Nephron progenitor cell (in vitro differentiated cells): ENCODE measurements at regions not wholly inside any gene's neighbourhood (a gene's known extent, or its start where the extent isn't known, plus 50 kb on each side); places are given as distances from the start of the nearest gene placed in this dataset.

Experiments
- DNase-seq: peaks from one replicate; pipeline ENCODE4 v3.0.0; 2021
- H3K27ac Mint-ChIP-seq: 2 replicates; pipeline ENCODE4 v1.8.0; 2021; ENCODE audit warnings: mild to moderate bottlenecking, moderate library complexity, mixed read lengths
- H3K27me3 Mint-ChIP-seq: 2 replicates; pipeline ENCODE4 v1.8.0; 2021; ENCODE audit warnings: mild to moderate bottlenecking, low read depth, mixed read lengths; ENCODE audit not compliant: poor library complexity
- H3K36me3 Mint-ChIP-seq: 2 replicates; pipeline ENCODE4 v1.8.0; 2021; ENCODE audit warnings: low read depth, mixed read lengths
- H3K4me1 Mint-ChIP-seq: 2 replicates; pipeline ENCODE4 v1.8.0; 2021; ENCODE audit warnings: mixed read lengths
- H3K4me3 Mint-ChIP-seq: 2 replicates; pipeline ENCODE4 v1.8.0; 2021; ENCODE audit warnings: mild to moderate bottlenecking, moderate library complexity, mixed read lengths
- H3K9me3 Mint-ChIP-seq: 2 replicates; pipeline ENCODE4 v1.8.0; 2021; ENCODE audit warnings: mild to moderate bottlenecking, moderate library complexity, mixed read lengths
- TF ChIP-seq, protein P1 (sequence below): fragments of 200-600 bp; sonication (generic); IDR thresholded peaks from 2 replicates; pipeline ENCODE4 v1.5.0; 2021; ENCODE audit warnings: antibody characterized with exemption

DNA sequence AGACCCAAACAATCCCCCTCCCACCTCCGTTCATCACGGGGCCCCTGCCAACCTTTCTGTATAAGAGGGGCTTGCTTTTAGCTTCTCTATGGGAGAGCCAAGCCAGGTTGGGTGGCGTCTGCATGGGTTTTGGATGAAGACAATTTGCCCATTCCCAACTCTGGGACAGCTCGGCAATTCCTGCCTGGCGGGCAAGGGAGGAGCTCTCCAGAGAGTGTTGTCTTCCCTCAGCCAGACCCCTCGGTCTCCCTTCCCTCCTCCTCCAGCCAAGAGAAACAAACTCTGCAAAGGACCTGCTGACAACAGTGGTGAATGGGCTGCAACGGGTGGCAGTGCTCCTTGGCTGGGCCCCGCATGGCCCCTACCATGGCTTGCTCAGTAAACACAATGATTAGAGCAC, 267.2 kb upstream of the HDAC4 start:
- Mint-ChIP-seq H3K27me3 (peaks cover 17% of the 10 kb centered on the region), H3K4me1 (peaks cover 21% of the 10 kb centered on the region), H3K9me3 (peaks cover 6% of the 10 kb centered on the region), H3K36me3 (no peaks in the 10 kb centered on the region), H3K27ac (no peak overlapping the region), H3K4me3 (no peak overlapping the region)
- TF ChIP-seq, protein P1, sequence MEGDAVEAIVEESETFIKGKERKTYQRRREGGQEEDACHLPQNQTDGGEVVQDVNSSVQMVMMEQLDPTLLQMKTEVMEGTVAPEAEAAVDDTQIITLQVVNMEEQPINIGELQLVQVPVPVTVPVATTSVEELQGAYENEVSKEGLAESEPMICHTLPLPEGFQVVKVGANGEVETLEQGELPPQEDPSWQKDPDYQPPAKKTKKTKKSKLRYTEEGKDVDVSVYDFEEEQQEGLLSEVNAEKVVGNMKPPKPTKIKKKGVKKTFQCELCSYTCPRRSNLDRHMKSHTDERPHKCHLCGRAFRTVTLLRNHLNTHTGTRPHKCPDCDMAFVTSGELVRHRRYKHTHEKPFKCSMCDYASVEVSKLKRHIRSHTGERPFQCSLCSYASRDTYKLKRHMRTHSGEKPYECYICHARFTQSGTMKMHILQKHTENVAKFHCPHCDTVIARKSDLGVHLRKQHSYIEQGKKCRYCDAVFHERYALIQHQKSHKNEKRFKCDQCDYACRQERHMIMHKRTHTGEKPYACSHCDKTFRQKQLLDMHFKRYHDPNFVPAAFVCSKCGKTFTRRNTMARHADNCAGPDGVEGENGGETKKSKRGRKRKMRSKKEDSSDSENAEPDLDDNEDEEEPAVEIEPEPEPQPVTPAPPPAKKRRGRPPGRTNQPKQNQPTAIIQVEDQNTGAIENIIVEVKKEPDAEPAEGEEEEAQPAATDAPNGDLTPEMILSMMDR: no peak
- no peak for DNase-seq

DNA sequence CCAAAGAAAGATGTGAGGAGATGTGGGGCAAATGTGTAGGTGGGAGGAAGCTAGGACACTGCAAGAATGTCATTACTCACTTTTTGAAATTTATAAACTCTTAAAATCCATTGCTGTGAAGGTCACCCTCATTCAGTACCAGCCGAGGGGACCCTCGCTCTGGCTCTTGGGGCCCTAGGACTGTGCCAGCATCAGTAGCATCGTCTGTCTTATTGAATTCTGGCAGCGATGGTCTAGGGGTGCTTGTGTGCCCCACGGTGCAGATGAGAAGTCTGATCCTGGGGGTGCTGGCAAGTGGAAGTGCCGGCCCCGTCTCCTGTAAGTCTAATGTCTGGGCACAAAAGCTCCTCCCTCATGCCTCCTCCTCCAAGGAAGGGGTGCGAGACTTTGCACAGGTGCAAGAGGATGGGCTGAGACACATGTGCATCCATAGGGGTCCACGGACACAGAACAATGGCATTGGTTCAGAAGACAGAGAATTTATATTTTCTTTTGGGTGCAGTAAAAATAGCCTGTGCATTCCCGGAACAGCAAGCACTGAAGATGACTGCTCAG, 266.7 kb upstream of the HDAC4 start:
- peaks cover 26% of the 10 kb centered on the region for H3K4me1 Mint-ChIP-seq

DNA sequence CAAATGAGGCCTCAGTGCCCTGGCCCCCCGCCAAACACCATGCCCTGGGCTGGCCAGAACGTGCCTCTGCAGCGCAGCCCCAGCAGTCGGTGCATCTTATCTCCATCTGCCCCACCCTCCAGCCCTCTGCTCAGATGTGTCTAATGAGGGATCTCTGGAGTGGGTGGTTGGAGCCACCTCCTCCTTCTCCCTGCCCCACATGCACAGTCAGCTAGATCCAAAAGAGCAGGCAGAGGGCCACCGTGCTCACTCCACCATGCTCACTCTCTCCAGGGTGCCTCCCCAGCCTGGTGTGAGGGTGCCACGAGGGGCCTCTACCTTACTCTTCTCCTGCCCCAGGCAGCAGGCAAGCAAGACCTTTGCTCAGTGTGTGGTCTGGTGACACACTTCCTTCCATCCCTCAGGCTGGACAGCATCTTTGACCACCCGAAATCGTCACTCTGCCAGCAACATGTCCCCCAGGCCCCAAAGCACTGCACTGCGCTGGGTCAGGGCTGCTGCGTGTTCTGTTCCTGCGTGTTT, 266.1 kb upstream of the HDAC4 start:
- H3K27ac Mint-ChIP-seq: no peak overlapping the region

More for the DNA sequence above, 266.7 kb upstream of the HDAC4 start:
- TF ChIP-seq, protein P1: no peak
- DNase-seq: no peak
- no peak overlapping the region for H3K4me3 Mint-ChIP-seq
- H3K27me3 Mint-ChIP-seq: peaks cover 17% of the 10 kb centered on the region
- H3K9me3 Mint-ChIP-seq: peaks cover 3% of the 10 kb centered on the region
- H3K27ac Mint-ChIP-seq: no peak overlapping the region
- no peaks in the 10 kb centered on the region for H3K36me3 Mint-ChIP-seq

DNA sequence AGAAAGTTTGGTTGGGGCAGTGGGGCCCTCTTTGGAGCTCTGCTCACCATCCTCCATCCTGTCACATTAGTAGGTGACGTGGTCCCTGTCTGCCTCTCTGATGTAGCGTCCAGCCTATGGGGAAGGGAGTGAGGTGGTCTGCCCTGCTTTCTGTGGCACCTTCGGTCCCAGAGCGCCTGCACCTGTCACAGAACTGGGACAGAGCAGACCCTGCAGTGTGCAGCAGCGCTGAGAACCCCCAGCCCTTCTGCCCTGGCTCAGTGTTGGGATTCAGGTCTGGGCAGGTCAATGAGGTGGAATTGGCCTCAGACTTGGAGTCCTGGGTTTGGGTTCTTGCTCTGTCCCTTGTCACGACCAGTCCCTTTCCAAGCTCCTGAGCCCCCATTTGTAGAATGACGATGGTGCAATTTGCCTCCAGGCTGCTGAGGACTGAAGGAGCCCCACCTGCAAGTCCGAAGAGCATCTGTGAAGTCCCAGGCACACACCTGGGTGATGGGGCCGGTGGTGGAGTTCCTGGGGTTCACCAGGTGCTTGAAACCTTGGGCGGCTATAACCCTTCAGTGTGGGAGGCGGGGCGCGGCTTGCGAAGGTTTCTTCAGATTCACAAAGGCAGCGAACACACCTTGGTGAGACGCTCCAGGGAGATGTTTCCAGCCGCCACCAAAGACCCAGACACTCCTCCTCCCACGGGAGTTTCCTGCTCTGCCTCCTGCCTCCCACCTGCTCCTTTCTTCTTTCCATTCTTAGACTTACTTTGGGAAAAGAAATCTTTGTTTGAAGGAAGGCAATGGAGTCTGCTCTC, 265.4 kb upstream of the HDAC4 start:
- TF ChIP-seq, protein P1: no peak
- H3K9me3 Mint-ChIP-seq: peaks cover 3% of the 10 kb centered on the region

More for the DNA sequence above, 266.1 kb upstream of the HDAC4 start:
- TF ChIP-seq, protein P1: no peak
- Mint-ChIP-seq H3K27me3 (peaks cover 21% of the 10 kb centered on the region), H3K36me3 (no peaks in the 10 kb centered on the region), H3K4me1 (peaks cover 32% of the 10 kb centered on the region), H3K4me3 (no peak overlapping the region), H3K9me3 (peaks cover 3% of the 10 kb centered on the region)
- no peak for DNase-seq

DNA sequence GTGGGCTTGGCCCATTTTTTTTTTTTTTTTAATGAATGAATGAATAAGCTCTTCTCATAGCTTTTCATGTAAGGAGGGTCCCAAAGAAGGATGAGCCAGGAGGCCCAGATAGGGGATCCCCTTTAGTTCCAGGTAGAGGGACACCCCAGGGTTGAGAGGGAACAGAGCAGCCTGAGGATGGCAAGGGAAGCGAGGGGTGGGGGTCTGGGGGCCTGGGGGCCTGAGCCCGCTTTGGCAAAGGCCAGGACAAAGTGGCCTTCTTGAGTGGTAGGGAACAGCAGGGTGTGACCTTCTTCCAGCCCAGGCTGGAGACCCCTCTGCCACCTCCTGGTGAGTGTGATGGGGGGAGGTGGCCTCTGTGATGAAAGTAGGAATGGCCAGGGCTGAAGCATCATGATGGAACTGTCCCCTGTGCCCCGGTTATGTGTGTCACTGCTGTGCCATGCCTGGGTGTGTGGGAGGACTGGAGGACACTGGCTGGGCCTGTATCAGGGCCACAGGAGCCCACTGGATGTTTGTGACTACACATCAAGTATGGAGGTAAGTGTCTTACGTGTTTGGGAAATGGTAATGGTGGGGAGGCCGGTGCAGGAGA, 263.5 kb upstream of the HDAC4 start:
- Mint-ChIP-seq H3K27ac (no peak overlapping the region), H3K27me3 (peaks cover 19% of the 10 kb centered on the region), H3K9me3 (peaks cover 3% of the 10 kb centered on the region), H3K4me3 (no peak overlapping the region), H3K4me1 (peaks cover 47% of the 10 kb centered on the region), H3K36me3 (no peaks in the 10 kb centered on the region)
- TF ChIP-seq, protein P1: no peak
- no peak for DNase-seq

More for the DNA sequence above, 265.4 kb upstream of the HDAC4 start:
- no peak for DNase-seq
- no peaks in the 10 kb centered on the region for H3K36me3 Mint-ChIP-seq
- H3K4me1 Mint-ChIP-seq: peaks cover 39% of the 10 kb centered on the region
- H3K27ac Mint-ChIP-seq: no peak overlapping the region
- H3K27me3 Mint-ChIP-seq: peaks cover 21% of the 10 kb centered on the region
- H3K4me3 Mint-ChIP-seq: no peak overlapping the region
